Testis (tissue), 2 donors: ENCODE measurements at regions not wholly inside any gene's neighbourhood (a gene's known extent, or its start where the extent isn't known, plus 50 kb on each side); places are given as distances from the start of the nearest gene placed in this dataset.
"Not testable (repeated sequence)": the region's sequence is repeated elsewhere in the genome, so short reads cannot be mapped to it uniquely, and the experiment has no call there.

Source experiments
- DNase-seq: peaks from one replicate; pipeline ENCODE4 v3.0.0-alpha.2; 2019
- H3K27ac ChIP-seq, 2 donors: fragments of 200-600 bp; sonication (generic); one replicate each; pipeline ENCODE4 v1.5.1; 2019
- H3K27me3 ChIP-seq: fragments of 200-600 bp; sonication (generic); one replicate; pipeline ENCODE4 v1.5.1; 2019
- H3K36me3 ChIP-seq: fragments of 200-600 bp; sonication (generic); one replicate; pipeline ENCODE4 v1.5.1; 2017; ENCODE audit warnings: low read depth; ENCODE audit errors: missing control alignments
- H3K4me1 ChIP-seq: fragments of 200-600 bp; sonication (generic); one replicate; pipeline ENCODE4 v1.5.1; 2019
- H3K4me3 ChIP-seq, 2 donors: fragments of 200-600 bp; sonication (generic); one replicate each; pipeline ENCODE4 v1.5.1; 2017 to 2019
- H3K9me3 ChIP-seq: fragments of 200-600 bp; sonication (generic); one replicate; pipeline ENCODE4 v1.5.1; 2017
- POLR2A ChIP-seq: fragments of 450-650 bp; IDR thresholded peaks from one replicate; pipeline ENCODE4 v1.6.1; 2017; ENCODE audit warnings: antibody characterized with exemption, mild to moderate bottlenecking, moderate library complexity
- WGBS, 2 donors: methylation state at CpG; one replicate each; pipeline ENCODE4 v1.1.5; 2018; 5-methylcytosine and 5-hydroxymethylcytosine counted together
- intact Hi-C: fragments of 100-400 bp; cut with DNase I; formaldehyde crosslinking; loops from one replicate; pipeline ENCODE4 v1.15.1; 2023; ENCODE audit warnings: low total_unique reads
- TF ChIP-seq, protein P1 (sequence below), 3 experiments: fragments of 450-650 bp in 2 of 3; fragments of 200-600 bp in 1 of 3; sonication (generic) in 1 of 3; IDR thresholded peaks; one replicate each; pipeline ENCODE4 v1.5.1; 2016 to 2019; ENCODE audit warnings: antibody characterized with exemption in 3 of 3, mild to moderate bottlenecking in 2 of 3, moderate library complexity in 1 of 3

DNA sequence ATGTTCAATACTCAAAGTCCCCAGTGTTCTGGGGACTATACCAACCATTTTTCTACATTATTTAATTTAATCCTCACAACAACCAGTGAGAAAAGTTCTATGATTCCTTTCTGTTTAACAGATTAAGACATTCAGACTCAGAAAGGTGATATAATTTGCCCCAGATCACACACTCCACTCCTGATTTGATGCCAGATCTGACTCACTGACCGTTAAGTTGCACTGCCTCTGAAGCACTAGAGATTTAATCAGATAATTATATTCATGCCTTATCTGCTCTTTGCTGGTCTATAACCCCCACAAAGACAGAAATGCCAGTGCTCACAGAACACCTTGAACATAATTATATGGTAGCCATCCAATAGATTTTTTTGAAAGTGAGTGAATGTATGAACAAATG is 501.0 kb downstream of the IGSF11 start:
- 47 to 51% methylated on average over 1 of the region's 1 CpG for WGBS, 2 donors

DNA sequence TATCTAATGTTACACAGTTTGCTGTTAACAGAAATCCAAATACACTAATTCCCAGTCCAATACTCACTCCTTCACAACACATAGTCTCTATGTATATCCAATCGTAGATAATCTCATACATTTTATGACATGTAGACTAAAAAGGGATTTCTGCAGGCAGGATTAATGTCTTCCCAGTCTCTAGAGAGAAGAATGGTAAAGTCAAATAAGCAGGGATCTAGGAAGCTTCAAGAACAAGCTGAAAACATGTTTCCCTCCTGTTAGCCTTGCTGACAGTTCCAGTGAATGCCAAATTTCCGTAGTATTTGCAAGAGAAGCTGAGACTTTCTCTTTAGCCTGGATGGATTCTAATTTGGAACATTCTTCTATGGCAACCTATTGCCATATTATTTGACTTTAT is 500.1 kb downstream of the IGSF11 start:
- intact Hi-C loops, result no loop called here
- no peak overlapping the region for H3K4me3 ChIP-seq
- TF ChIP-seq, protein P1, sequence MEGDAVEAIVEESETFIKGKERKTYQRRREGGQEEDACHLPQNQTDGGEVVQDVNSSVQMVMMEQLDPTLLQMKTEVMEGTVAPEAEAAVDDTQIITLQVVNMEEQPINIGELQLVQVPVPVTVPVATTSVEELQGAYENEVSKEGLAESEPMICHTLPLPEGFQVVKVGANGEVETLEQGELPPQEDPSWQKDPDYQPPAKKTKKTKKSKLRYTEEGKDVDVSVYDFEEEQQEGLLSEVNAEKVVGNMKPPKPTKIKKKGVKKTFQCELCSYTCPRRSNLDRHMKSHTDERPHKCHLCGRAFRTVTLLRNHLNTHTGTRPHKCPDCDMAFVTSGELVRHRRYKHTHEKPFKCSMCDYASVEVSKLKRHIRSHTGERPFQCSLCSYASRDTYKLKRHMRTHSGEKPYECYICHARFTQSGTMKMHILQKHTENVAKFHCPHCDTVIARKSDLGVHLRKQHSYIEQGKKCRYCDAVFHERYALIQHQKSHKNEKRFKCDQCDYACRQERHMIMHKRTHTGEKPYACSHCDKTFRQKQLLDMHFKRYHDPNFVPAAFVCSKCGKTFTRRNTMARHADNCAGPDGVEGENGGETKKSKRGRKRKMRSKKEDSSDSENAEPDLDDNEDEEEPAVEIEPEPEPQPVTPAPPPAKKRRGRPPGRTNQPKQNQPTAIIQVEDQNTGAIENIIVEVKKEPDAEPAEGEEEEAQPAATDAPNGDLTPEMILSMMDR (IDR thresholded peaks at IDR 0.05), result no peak
- TF ChIP-seq POLR2A, result no peak

More for the DNA sequence above, 501.0 kb downstream of the IGSF11 start:
- H3K36me3 ChIP-seq, result no peaks in the 10 kb centered on the region
- TF ChIP-seq POLR2A, result no peak
- TF ChIP-seq, protein P1 (IDR thresholded peaks at IDR 0.05), result no peak
- intact Hi-C loops, result no loop called here
- H3K4me3 ChIP-seq, result no peak overlapping the region
- DNase-seq, result no peak
- H3K4me1 ChIP-seq, result no peaks in the 10 kb centered on the region
- H3K27me3 ChIP-seq, result no peaks in the 10 kb centered on the region
- no peak overlapping the region for H3K27ac ChIP-seq
- no peaks in the 10 kb centered on the region for H3K9me3 ChIP-seq

DNA sequence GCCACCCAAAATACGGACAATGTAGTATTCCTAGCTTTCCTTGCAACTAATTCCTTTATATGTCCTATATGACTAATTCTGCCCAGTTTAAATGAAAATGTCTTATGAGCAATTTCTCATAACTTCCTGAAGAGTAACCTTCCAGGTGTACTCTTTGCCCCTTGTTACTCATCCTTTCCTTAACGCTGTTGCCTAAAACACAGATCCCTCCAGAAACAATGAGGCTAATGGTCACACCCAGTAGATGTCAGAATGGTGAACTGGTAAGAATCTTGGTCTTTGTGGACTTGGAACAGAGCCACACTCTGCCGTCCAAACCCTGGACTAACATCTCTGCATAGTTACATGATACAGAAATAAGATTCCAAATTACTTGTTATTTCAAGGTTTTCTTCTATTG is 497.9 kb downstream of the IGSF11 start:
- TF ChIP-seq, protein P1 (IDR thresholded peaks at IDR 0.05), result no peak
- no peak for TF ChIP-seq POLR2A
- no peaks in the 10 kb centered on the region for H3K9me3 ChIP-seq
- no peaks in the 10 kb centered on the region for H3K27me3 ChIP-seq
- H3K27ac ChIP-seq, result no peak overlapping the region
- WGBS, 2 donors, result 77 to 85% methylated on average over 3 of the region's 3 CpGs
- DNase-seq, result no peak
- H3K4me3 ChIP-seq, result no peak overlapping the region
- H3K4me1 ChIP-seq, result no peaks in the 10 kb centered on the region
- no peaks in the 10 kb centered on the region for H3K36me3 ChIP-seq
- intact Hi-C loops, result no loop called here

More for the DNA sequence above, 500.1 kb downstream of the IGSF11 start:
- 18 to 62% methylated on average over 2 of the region's 2 CpGs for WGBS, 2 donors
- no peaks in the 10 kb centered on the region for H3K27me3 ChIP-seq
- H3K36me3 ChIP-seq, result no peaks in the 10 kb centered on the region
- H3K9me3 ChIP-seq, result no peaks in the 10 kb centered on the region
- DNase-seq, result no peak
- H3K4me1 ChIP-seq, result no peaks in the 10 kb centered on the region
- H3K27ac ChIP-seq, result no peak overlapping the region

DNA sequence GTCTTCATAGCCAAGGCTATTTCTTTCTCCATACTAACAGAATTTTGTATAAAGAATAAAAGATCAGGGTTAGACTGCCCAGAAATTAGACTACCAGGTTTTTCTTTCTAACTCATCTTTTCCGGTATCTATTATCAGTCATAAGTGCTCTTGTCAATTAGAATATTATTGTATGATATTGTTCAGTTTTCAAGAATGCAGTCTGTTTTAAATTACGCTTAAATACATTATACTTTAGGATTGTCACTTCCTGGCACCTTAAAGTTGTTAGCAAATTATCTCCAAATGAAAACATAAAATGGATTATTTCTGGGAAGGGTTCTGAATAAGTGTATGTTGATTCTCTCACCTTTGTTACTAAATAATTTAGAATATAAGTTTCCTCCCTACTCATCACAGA is 497.2 kb downstream of the IGSF11 start:
- no peaks in the 10 kb centered on the region for H3K4me1 ChIP-seq
- intact Hi-C loops, result no loop called here

DNA sequence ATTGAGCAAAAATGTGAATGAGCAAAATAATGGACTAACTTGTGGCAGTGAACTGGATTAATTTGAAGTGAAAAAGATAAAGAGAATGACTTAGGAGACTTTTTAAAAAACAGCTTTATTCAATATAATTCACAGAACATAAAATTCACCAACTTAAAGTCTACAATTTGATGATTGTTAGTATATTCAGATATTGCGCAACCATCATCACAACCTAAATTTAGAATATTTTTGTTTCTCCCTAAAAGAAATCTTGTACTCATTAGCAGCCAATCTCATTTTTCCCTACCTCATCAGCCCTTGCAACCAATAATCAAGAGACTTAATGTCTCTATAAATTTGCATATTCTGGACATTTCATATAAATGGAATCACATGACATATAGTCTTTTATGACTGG is 496.5 kb downstream of the IGSF11 start:
- 94 to 96% methylated on average over 1 of the region's 1 CpG for WGBS, 2 donors
- DNase-seq, result no peak
- TF ChIP-seq, protein P1 (IDR thresholded peaks at IDR 0.05), result no peak
- no peak for TF ChIP-seq POLR2A

More for the DNA sequence above, 497.2 kb downstream of the IGSF11 start:
- H3K27ac ChIP-seq, result no peak overlapping the region
- no peak for DNase-seq
- no peak overlapping the region for H3K4me3 ChIP-seq
- no peak for TF ChIP-seq POLR2A
- TF ChIP-seq, protein P1 (IDR thresholded peaks at IDR 0.05), result no peak
- WGBS, 2 donors, result 97 to 98% methylated on average over 2 of the region's 2 CpGs
- H3K27me3 ChIP-seq, result no peaks in the 10 kb centered on the region
- no peaks in the 10 kb centered on the region for H3K36me3 ChIP-seq
- no peaks in the 10 kb centered on the region for H3K9me3 ChIP-seq

DNA sequence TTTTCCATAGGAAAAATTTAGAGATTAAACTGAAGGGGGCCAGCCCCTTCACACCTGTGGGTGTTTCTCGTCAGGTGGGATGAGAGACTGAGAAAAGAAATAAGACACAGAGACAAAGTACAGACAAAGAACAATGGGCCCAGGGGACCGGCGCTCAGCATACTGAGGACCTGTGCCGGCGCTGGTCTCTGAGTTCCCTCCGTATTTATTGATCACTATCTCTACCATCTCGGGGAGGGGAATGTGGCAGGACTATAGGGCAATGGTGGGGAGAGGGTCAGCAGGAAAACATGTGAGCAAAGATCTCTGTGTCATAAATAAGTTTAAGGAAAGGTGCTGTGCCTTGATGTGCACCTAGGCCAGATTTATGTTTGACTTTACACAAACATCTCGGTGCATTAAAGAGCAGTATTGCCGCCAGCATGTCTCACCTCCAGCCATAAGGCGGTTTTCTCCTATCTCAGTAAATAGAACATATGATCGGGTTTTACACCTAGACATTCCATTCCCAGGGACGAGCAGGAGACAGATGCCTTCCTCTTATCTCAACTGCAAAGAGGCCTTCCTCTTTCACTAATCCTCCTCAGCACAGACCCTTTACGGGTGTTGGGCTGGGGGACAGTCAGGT is 494.7 kb downstream of the IGSF11 start:
- H3K36me3 ChIP-seq, H3K27ac ChIP-seq, H3K9me3 ChIP-seq, DNase-seq, H3K4me3 ChIP-seq, intact Hi-C loops, H3K27me3 ChIP-seq, H3K4me1 ChIP-seq: not testable (repeated sequence)
- WGBS, 2 donors, result 89 to 90% methylated on average over 13 of the region's 13 CpGs

More for the DNA sequence above, 496.5 kb downstream of the IGSF11 start:
- no peaks in the 10 kb centered on the region for H3K9me3 ChIP-seq
- intact Hi-C loops, result no loop called here
- no peaks in the 10 kb centered on the region for H3K36me3 ChIP-seq
- no peaks in the 10 kb centered on the region for H3K4me1 ChIP-seq
- no peak overlapping the region for H3K4me3 ChIP-seq
- H3K27ac ChIP-seq, result no peak overlapping the region
- no peaks in the 10 kb centered on the region for H3K27me3 ChIP-seq

DNA sequence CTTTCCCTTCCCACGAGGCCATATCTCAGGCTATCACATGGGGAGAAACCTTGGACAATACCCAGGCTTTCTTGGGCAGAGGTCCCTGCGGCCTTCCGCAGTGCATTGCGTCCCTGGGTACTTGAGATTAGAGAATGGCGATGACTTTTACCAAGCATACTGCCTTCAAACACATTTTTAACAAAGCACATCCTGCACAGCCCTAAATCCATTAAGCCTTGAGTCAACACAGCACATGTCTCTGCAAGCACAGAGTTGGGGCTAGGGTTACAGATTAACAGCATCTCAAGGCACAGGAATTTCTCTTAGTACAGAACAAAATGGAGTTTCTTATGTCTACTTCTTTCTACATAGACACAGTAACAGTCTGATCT is 494.2 kb downstream of the IGSF11 start:
- H3K9me3 ChIP-seq, H3K27me3 ChIP-seq, DNase-seq, intact Hi-C loops, H3K4me3 ChIP-seq, H3K36me3 ChIP-seq, H3K27ac ChIP-seq, H3K4me1 ChIP-seq: not testable (repeated sequence)
- WGBS, 2 donors, result 59 to 88% methylated on average over 5 of the region's 5 CpGs
